Kidney (tissue), 13 donors: ENCODE measurements at regions not wholly inside any gene's neighbourhood (a gene's known extent, or its start where the extent isn't known, plus 50 kb on each side); places are given as distances from the start of the nearest gene placed in this dataset.
"Not testable (repeated sequence)": the region's sequence is repeated elsewhere in the genome, so short reads cannot be mapped to it uniquely, and the experiment has no call there.

ENCODE experiments used
- DNase-seq, 5 donors: peaks; one replicate each; pipeline ENCODE4 v3.0.0-alpha.2; 2013 to 2020
- FAIRE-seq: peaks from 2 replicates; lab custom pipeline; 2012; peaks lifted over from hg19 to GRCh38; lab: Jason Lieb, UNC
- H3K27ac ChIP-seq, 2 donors: one replicate each; pipeline ENCODE4 v1.7.0; 2013; ENCODE audit warnings: low read depth in 2 of 2, low read length in 2 of 2, inconsistent platforms in 1 of 2
- H3K27me3 ChIP-seq: one replicate; pipeline ENCODE4 v1.7.1; 2013; ENCODE audit warnings: low read length, inconsistent platforms; ENCODE audit not compliant: control insufficient read depth, insufficient read depth
- H3K36me3 ChIP-seq, 3 donors: one replicate each; pipeline versions ENCODE4 v1.7.0 to v1.7.1; 2013; ENCODE audit warnings: low read length in 3 of 3, control low read depth in 1 of 3, inconsistent platforms in 1 of 3; ENCODE audit not compliant: insufficient read depth in 3 of 3, control insufficient read depth in 2 of 3
- H3K4me1 ChIP-seq, 3 donors: one replicate each; pipeline versions ENCODE4 v1.7.0 to v1.7.1; 2013; ENCODE audit warnings: low read length in 3 of 3, inconsistent platforms in 1 of 3, low read depth in 1 of 3; ENCODE audit not compliant: control insufficient read depth in 2 of 3, insufficient read depth in 2 of 3
- H3K4me3 ChIP-seq, 3 donors: one replicate each; pipeline versions ENCODE4 v1.7.0 to v1.8.1; 2013; ENCODE audit warnings: low read length in 3 of 3, control low read depth in 1 of 3, inconsistent platforms in 1 of 3
- H3K9ac ChIP-seq, 3 donors: one replicate each; pipeline versions ENCODE4 v1.7.0 to v1.7.1; 2013; ENCODE audit warnings: low read length in 3 of 3, control low read depth in 1 of 3, inconsistent platforms in 1 of 3
- H3K9me3 ChIP-seq, 3 donors: one replicate each; pipeline versions ENCODE4 v1.7.0 to v1.7.1; 2013; ENCODE audit warnings: low read length in 3 of 3, control low read depth in 1 of 3, inconsistent platforms in 1 of 3; ENCODE audit not compliant: control insufficient read depth in 2 of 3, insufficient read depth in 1 of 3
- CTCF ChIP-seq: IDR thresholded peaks from 3 replicates; pipeline ENCODE4 v1.5.1; 2012; ENCODE audit warnings: mild to moderate bottlenecking, moderate library complexity, borderline replicate concordance; ENCODE audit not compliant: insufficient read depth; ENCODE audit errors: extremely low read depth
- intact Hi-C: fragments of 100-400 bp; cut with DNase I; formaldehyde crosslinking; loops from one replicate; pipeline ENCODE4 v1.11.1; 2022
- donor health status: control.
- donor health status: control.
- donor health status: control.
- donor health status: control.
- donor health status: control.
- donor health status: DM: yes; HTN: yes; CAD: no.
- donor health status: Normal renal cell carcinoma (clear cell type).

GRCh38 chr14:56064513-56064912 lies 53.7 kb upstream of the PELI2 start:
- Histone ChIP-seq H3K4me1 (no peaks in the 10 kb centered on the region), H3K27ac (no peak overlapping the region), H3K9ac (no peak overlapping the region), H3K4me3 (no peak overlapping the region), H3K9me3 (no peaks in the 10 kb centered on the region), H3K36me3 (no peaks in the 10 kb centered on the region), H3K27me3 (no peaks in the 10 kb centered on the region)
- DNase-seq: no peak
- no peak for TF ChIP-seq CTCF
- intact Hi-C loops: no loop called here
- no peak for FAIRE-seq

GRCh38 chr14:56065199-56065598 lies 53.0 kb upstream of the PELI2 start:
- H3K9me3 ChIP-seq, intact Hi-C loops, H3K4me3 ChIP-seq, FAIRE-seq, H3K27ac ChIP-seq, H3K4me1 ChIP-seq, DNase-seq, H3K36me3 ChIP-seq, H3K27me3 ChIP-seq, H3K9ac ChIP-seq: not testable (repeated sequence)

- Histone ChIP-seq H3K9ac (no peak overlapping the region), H3K9me3 (no peaks in the 10 kb centered on the region), H3K36me3 (no peaks in the 10 kb centered on the region), H3K4me1 (no peaks in the 10 kb centered on the region), H3K4me3 (no peak overlapping the region), H3K27ac (no peak overlapping the region), H3K27me3 (no peaks in the 10 kb centered on the region)
- intact Hi-C loops: no loop called here
- no peak for TF ChIP-seq CTCF
- DNase-seq (peak in 2 of 5 donors; percentile 64 to 66), FAIRE-seq (no peak)
Measured at GRCh38 chr14:56065621-56066290, 52.5 kb upstream of the PELI2 start.
